Nephron (organoid): ENCODE measurements at regions not wholly inside any gene's neighbourhood (a gene's known extent, or its start where the extent isn't known, plus 50 kb on each side); places are given as distances from the start of the nearest gene placed in this dataset.

Experiments
- H3K27ac Mint-ChIP-seq, 3 experiments: 2 replicates each; pipeline ENCODE4 v1.8.0; 2020; ENCODE audit warnings: mixed read lengths in 3 of 3, mild to moderate bottlenecking in 2 of 3, moderate library complexity in 1 of 3
- H3K27me3 Mint-ChIP-seq: 2 replicates; pipeline ENCODE4 v1.8.0; 2021; ENCODE audit warnings: low read depth, mild to moderate bottlenecking, moderate library complexity, mixed read lengths
- H3K36me3 Mint-ChIP-seq: 2 replicates; pipeline ENCODE4 v1.8.0; 2020; ENCODE audit warnings: low read depth, mixed read lengths
- H3K4me1 Mint-ChIP-seq: 2 replicates; pipeline ENCODE4 v1.8.0; 2020; ENCODE audit warnings: mixed read lengths
- H3K4me3 Mint-ChIP-seq, 3 experiments: 2 replicates each; pipeline ENCODE4 v1.8.0; 2020; ENCODE audit warnings: mild to moderate bottlenecking in 3 of 3, mixed read lengths in 3 of 3, moderate library complexity in 2 of 3
- H3K9me3 Mint-ChIP-seq: 2 replicates; pipeline ENCODE4 v1.8.0; 2020; ENCODE audit warnings: mixed read lengths
- TF ChIP-seq, protein P1 (sequence below), 3 experiments: fragments of 200-600 bp; sonication (generic); IDR thresholded peaks; one replicate each; pipeline ENCODE4 v1.5.0; 2021; ENCODE audit warnings: antibody characterized with exemption in 3 of 3; ENCODE audit not compliant: unreplicated experiment in 3 of 3

DNA sequence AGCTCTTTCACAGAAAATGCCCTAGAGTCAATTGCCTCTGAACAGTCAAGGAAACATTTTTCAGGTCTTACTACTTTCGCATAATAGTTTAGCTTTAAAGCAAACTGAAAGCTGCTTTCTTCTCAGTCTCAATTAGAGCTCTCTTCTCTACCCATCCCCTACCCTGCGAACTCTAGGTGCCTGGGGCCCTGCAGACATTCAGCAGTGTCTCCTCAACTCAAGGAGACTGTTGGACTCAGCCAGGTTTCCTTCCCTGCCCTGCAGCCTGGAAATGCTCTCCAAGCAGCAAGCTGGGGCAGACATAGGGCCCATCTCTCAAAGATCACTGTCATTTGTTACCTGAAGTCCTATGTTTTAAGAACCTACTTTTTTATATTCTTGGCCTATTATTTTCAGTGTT, 312.5 kb upstream of the PRICKLE1 start:
- H3K4me3 Mint-ChIP-seq, result no peak overlapping the region
- H3K27me3 Mint-ChIP-seq, result no peaks in the 10 kb centered on the region
- TF ChIP-seq, protein P1, sequence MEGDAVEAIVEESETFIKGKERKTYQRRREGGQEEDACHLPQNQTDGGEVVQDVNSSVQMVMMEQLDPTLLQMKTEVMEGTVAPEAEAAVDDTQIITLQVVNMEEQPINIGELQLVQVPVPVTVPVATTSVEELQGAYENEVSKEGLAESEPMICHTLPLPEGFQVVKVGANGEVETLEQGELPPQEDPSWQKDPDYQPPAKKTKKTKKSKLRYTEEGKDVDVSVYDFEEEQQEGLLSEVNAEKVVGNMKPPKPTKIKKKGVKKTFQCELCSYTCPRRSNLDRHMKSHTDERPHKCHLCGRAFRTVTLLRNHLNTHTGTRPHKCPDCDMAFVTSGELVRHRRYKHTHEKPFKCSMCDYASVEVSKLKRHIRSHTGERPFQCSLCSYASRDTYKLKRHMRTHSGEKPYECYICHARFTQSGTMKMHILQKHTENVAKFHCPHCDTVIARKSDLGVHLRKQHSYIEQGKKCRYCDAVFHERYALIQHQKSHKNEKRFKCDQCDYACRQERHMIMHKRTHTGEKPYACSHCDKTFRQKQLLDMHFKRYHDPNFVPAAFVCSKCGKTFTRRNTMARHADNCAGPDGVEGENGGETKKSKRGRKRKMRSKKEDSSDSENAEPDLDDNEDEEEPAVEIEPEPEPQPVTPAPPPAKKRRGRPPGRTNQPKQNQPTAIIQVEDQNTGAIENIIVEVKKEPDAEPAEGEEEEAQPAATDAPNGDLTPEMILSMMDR (IDR thresholded peaks at IDR 0.05; ENCODE audit: unreplicated experiment in 3 of 3), result no peak
- H3K36me3 Mint-ChIP-seq, result no peaks in the 10 kb centered on the region
- peaks cover 18% of the 10 kb centered on the region for H3K9me3 Mint-ChIP-seq
- H3K27ac Mint-ChIP-seq, result no peak overlapping the region
- peaks cover 15% of the 10 kb centered on the region for H3K4me1 Mint-ChIP-seq

DNA sequence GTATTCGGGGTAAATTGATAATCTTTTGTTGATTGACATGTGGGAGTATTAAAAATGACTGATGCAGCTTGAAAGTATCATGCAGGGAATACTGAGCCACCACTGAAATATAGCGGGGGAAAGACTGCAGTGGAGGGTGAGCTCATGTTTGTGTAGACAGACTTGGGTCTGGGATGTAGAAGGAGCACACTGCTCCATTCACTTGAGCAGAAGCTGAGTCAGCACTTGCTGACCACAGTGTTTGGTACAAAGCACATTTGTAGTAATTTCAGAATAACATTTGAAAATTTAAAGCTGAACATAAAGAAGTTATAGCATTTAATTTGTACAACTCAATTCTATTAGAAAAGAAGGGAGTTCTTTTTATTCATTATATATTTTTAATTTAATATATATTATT, 304.3 kb upstream of the PRICKLE1 start:
- TF ChIP-seq, protein P1 (IDR thresholded peaks at IDR 0.05; ENCODE audit: unreplicated experiment in 3 of 3), result no peak
- H3K27me3 Mint-ChIP-seq, result no peaks in the 10 kb centered on the region
- H3K9me3 Mint-ChIP-seq, result peaks cover 12% of the 10 kb centered on the region
- H3K27ac Mint-ChIP-seq, result no peak overlapping the region
- no peaks in the 10 kb centered on the region for H3K36me3 Mint-ChIP-seq
- H3K4me1 Mint-ChIP-seq, result peaks cover 13% of the 10 kb centered on the region
- H3K4me3 Mint-ChIP-seq, result no peak overlapping the region

DNA sequence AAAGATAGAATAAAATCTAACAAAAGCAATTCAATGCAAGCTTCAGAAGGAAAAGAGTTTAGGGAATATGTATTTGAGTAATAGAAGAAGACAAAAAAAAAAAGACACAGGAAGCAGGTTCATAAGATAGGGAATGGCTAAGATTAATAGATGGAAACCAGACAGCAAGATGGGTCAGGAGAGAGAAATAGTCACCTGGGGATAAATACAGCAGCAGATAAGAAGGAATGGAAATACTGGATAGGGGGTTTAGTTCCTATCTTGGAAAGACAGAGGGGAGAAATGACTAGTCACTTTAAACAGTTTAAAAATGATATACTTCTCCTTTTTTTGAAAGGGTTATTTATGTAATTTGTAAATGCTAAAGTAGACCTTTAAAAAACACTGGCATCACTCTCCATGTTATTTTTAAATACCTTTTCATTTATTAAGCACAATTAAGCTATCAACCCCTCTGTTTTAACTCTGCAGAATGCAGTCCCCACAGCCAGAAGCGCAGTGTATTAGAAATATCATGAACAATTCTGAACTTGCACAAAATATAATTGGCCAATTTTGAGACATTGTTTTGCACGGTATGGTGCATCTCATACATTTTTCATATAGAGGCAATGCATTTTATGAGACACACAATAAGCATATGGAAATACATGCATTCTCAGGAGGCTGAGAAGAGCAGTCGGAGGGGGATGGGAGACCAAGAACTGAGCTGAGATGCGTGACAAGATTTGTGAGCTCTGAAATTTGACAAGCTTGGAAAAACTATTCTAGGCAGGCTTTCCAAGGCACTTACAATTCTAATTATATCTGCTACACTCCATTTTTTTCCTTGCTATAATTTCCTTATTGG, 303.4 kb upstream of the PRICKLE1 start:
- no peak overlapping the region for H3K4me3 Mint-ChIP-seq
- H3K27ac Mint-ChIP-seq, result no peak overlapping the region
- H3K9me3 Mint-ChIP-seq, result peaks cover 9% of the 10 kb centered on the region
- no peaks in the 10 kb centered on the region for H3K27me3 Mint-ChIP-seq
- TF ChIP-seq, protein P1 (IDR thresholded peaks at IDR 0.05; ENCODE audit: unreplicated experiment in 3 of 3), result no peak
- no peaks in the 10 kb centered on the region for H3K36me3 Mint-ChIP-seq
- peaks cover 13% of the 10 kb centered on the region for H3K4me1 Mint-ChIP-seq

DNA sequence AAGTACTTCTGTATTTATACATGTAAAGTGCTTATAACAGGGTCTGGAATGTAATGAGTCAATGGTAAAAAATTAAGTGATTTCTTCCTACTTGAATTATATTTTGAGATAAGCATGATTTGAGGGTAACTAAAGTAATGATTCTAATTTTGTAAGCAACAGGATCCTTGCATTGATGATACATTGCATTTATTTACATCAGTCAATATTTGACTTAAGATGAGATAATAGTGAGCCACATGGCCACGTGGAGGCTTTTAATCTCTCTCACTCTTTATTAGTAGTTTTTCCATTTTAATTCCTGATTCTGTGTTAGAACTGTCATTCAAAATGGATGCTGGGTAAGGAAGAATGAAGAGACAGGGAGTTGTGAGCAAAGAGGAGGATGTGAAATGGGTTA, 298.1 kb upstream of the PRICKLE1 start:
- H3K4me1 Mint-ChIP-seq, result peaks cover 6% of the 10 kb centered on the region
- no peak overlapping the region for H3K4me3 Mint-ChIP-seq
- peaks cover 15% of the 10 kb centered on the region for H3K9me3 Mint-ChIP-seq
- H3K36me3 Mint-ChIP-seq, result peaks cover 8% of the 10 kb centered on the region
- TF ChIP-seq, protein P1 (IDR thresholded peaks at IDR 0.05; ENCODE audit: unreplicated experiment in 3 of 3), result no peak
- H3K27ac Mint-ChIP-seq, result no peak overlapping the region
- no peaks in the 10 kb centered on the region for H3K27me3 Mint-ChIP-seq

DNA sequence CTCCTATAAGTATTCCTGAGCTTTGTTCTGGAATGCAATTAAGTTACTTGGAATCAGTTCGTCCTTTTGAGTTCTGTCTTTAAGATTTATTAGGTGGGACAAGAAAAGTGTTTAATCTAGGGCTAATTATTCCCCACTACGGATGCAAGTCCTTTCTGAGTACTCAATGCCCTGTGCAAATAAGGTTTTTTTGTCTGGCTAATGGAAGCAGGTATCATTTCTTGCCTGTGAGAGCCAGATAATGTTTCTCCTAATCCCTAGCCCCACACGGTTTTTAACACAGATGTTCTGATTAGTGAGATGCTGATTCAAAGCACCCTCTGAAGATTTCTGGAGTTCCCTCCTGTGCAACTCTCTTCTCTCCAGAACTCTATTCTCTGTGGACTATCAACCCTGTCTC, 296.6 kb upstream of the PRICKLE1 start:
- H3K4me3 Mint-ChIP-seq, result no peak overlapping the region
- peaks cover 19% of the 10 kb centered on the region for H3K9me3 Mint-ChIP-seq
- H3K36me3 Mint-ChIP-seq, result peaks cover 11% of the 10 kb centered on the region
- no peaks in the 10 kb centered on the region for H3K27me3 Mint-ChIP-seq
- no peaks in the 10 kb centered on the region for H3K4me1 Mint-ChIP-seq
- TF ChIP-seq, protein P1 (IDR thresholded peaks at IDR 0.05; ENCODE audit: unreplicated experiment in 3 of 3), result no peak
- no peak overlapping the region for H3K27ac Mint-ChIP-seq

DNA sequence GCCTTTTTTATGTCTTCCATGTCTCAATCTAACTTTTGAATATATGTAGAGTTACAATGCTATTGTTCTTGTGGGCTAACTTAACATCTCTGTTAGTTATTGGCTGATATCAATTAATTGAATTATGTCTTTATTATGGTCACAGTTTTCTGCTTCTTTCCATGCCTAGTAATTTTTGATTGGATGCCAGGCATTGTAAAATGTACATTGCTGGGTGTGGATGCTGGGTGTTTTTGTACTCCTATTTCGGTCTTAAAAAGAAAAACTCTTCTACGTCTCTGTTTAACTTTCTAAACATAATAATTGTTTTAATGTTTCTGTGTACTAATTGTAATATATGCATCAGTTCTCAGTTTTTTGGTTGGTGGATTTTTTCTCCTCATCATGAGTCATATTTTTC, 296.1 kb upstream of the PRICKLE1 start:
- TF ChIP-seq, protein P1 (IDR thresholded peaks at IDR 0.05; ENCODE audit: unreplicated experiment in 3 of 3), result no peak
- Mint-ChIP-seq H3K36me3 (peaks cover 13% of the 10 kb centered on the region), H3K9me3 (peaks cover 20% of the 10 kb centered on the region), H3K27ac (no peak overlapping the region), H3K27me3 (no peaks in the 10 kb centered on the region), H3K4me1 (no peaks in the 10 kb centered on the region), H3K4me3 (no peak overlapping the region)
